ENCODE measurements at regions not wholly inside any gene's neighbourhood (a gene's known extent, or its start where the extent isn't known, plus 50 kb on each side); places are given as distances from the start of the nearest gene placed in this dataset.

DNA sequence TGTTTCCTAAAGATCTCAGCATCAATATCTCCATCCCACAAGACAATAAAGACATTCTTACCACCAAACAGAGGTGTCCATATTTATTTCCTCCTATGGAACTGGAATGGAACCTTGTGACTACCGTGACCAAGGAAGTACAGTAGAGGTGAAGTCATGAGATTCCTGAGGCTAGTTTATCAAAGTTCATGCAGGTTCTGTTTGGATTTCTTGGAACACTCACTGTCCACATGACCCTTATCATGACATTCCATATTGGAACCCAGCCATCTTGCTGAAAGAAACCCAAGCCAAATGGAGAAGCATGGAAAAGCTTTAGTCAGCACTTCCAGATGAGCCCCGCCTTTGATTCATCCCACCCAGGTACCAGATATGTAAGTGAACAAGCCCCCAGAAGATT is 516.0 kb upstream of the POU3F3 start:
- ChIA-PET POLR2A (no interaction called here), CTCF (no interaction called here)
- Mint-ChIP-seq H3K36me3 (no peaks in the 10 kb centered on the region), H3K27me3 (peaks cover 0 to 1% of the 10 kb centered on the region in 2 donors), H3K9me3 (peaks cover 4 to 16% (median 7%) of the 10 kb centered on the region in 5 donors), H3K4me3 (no peak overlapping the region), H3K4me1 (no peaks in the 10 kb centered on the region), H3K27ac (no peak overlapping the region)
- no peak for DNase-seq
- Histone ChIP-seq H3K27ac (ENCODE audit: low read depth, low read length) (no peak overlapping the region), H3K36me3 (ENCODE audit: insufficient read depth, low read length) (no peaks in the 10 kb centered on the region), H3K4me1 (ENCODE audit: insufficient read depth, low read length) (no peaks in the 10 kb centered on the region), H3K27me3 (ENCODE audit: insufficient read depth, low read length, poor library complexity, severe bottlenecking) (no peaks in the 10 kb centered on the region), H3K9me3 (ENCODE audit: low read length) (no peaks in the 10 kb centered on the region), H3K4me3 (ENCODE audit: low read length) (no peak overlapping the region)

GRCh38 chr2:104340162-104340561 is 513.8 kb upstream of the POU3F3 start:
- Mint-ChIP-seq H3K4me3 (no peak overlapping the region), H3K36me3 (no peaks in the 10 kb centered on the region), H3K9me3 (peaks cover 4 to 17% (median 9%) of the 10 kb centered on the region in 5 donors), H3K4me1 (no peaks in the 10 kb centered on the region), H3K27me3 (peaks cover 0 to 1% of the 10 kb centered on the region in 2 donors), H3K27ac (no peak overlapping the region)
- no peaks in the 10 kb centered on the region for H3K4me1 ChIP-seq (ENCODE audit: insufficient read depth, low read length)
- no peak overlapping the region for H3K27ac ChIP-seq (ENCODE audit: low read depth, low read length)
- no peaks in the 10 kb centered on the region for H3K27me3 ChIP-seq (ENCODE audit: insufficient read depth, low read length, poor library complexity, severe bottlenecking)
- H3K36me3 ChIP-seq (ENCODE audit: insufficient read depth, low read length) = no peaks in the 10 kb centered on the region
- H3K9me3 ChIP-seq (ENCODE audit: low read length) = no peaks in the 10 kb centered on the region
- DNase-seq = no peak
- ChIA-PET POLR2A (no interaction called here), CTCF (no interaction called here)
- H3K4me3 ChIP-seq (ENCODE audit: low read length) = no peak overlapping the region

- no peaks in the 10 kb centered on the region for H3K27me3 ChIP-seq (ENCODE audit: insufficient read depth, low read length, poor library complexity, severe bottlenecking)
- CTCF ChIA-PET = no interaction called here
- DNase-seq = no peak
- H3K27ac ChIP-seq (ENCODE audit: low read depth, low read length) = no peak overlapping the region
- Mint-ChIP-seq H3K9me3 (peaks cover 4 to 14% (median 7%) of the 10 kb centered on the region in 5 donors), H3K4me1 (no peaks in the 10 kb centered on the region), H3K27ac (no peak overlapping the region), H3K27me3 (peaks cover 0 to 1% of the 10 kb centered on the region in 2 donors), H3K36me3 (no peaks in the 10 kb centered on the region), H3K4me3 (no peak overlapping the region)
- H3K36me3 ChIP-seq (ENCODE audit: insufficient read depth, low read length) = no peaks in the 10 kb centered on the region
- no peak overlapping the region for H3K4me3 ChIP-seq (ENCODE audit: low read length)
- POLR2A ChIA-PET = no interaction called here
- no peaks in the 10 kb centered on the region for H3K4me1 ChIP-seq (ENCODE audit: insufficient read depth, low read length)
- H3K9me3 ChIP-seq (ENCODE audit: low read length) = no peaks in the 10 kb centered on the region
Measured at GRCh38 chr2:104340879-104341828, 512.8 kb upstream of the POU3F3 start.

- Mint-ChIP-seq H3K4me3 (no peak overlapping the region), H3K9me3 (peaks cover 0 to 14% (median 2%) of the 10 kb centered on the region in 5 donors), H3K36me3 (no peaks in the 10 kb centered on the region), H3K27me3 (no peaks in the 10 kb centered on the region), H3K4me1 (no peaks in the 10 kb centered on the region), H3K27ac (no peak overlapping the region)
- H3K27ac ChIP-seq (ENCODE audit: low read depth, low read length) = no peak overlapping the region
- ChIA-PET POLR2A (no interaction called here), CTCF (no interaction called here)
- H3K4me3 ChIP-seq (ENCODE audit: low read length) = no peak overlapping the region
- DNase-seq = no peak
- no peaks in the 10 kb centered on the region for H3K36me3 ChIP-seq (ENCODE audit: insufficient read depth, low read length)
- no peaks in the 10 kb centered on the region for H3K9me3 ChIP-seq (ENCODE audit: low read length)
- H3K27me3 ChIP-seq (ENCODE audit: insufficient read depth, low read length, poor library complexity, severe bottlenecking) = no peaks in the 10 kb centered on the region
- H3K4me1 ChIP-seq (ENCODE audit: insufficient read depth, low read length) = no peaks in the 10 kb centered on the region
Measured at GRCh38 chr2:104344306-104344705, 509.6 kb upstream of the POU3F3 start.

- POLR2A ChIA-PET = no interaction called here
- Histone ChIP-seq H3K27ac (ENCODE audit: low read depth, low read length) (no peak overlapping the region), H3K4me3 (ENCODE audit: low read length) (no peak overlapping the region), H3K4me1 (ENCODE audit: insufficient read depth, low read length) (no peaks in the 10 kb centered on the region), H3K27me3 (ENCODE audit: insufficient read depth, low read length, poor library complexity, severe bottlenecking) (no peaks in the 10 kb centered on the region), H3K9me3 (ENCODE audit: low read length) (no peaks in the 10 kb centered on the region), H3K36me3 (ENCODE audit: insufficient read depth, low read length) (no peaks in the 10 kb centered on the region)
- CTCF ChIA-PET = no interaction called here
- no peak overlapping the region for H3K27ac Mint-ChIP-seq
- H3K4me3 Mint-ChIP-seq = no peak overlapping the region
- no peaks in the 10 kb centered on the region for H3K4me1 Mint-ChIP-seq
- no peaks in the 10 kb centered on the region for H3K36me3 Mint-ChIP-seq
- no peaks in the 10 kb centered on the region for H3K27me3 Mint-ChIP-seq
- DNase-seq = no peak
- H3K9me3 Mint-ChIP-seq = peaks cover 0 to 14% (median 2%) of the 10 kb centered on the region in 5 donors
Measured at GRCh38 chr2:104344985-104345384, 508.9 kb upstream of the POU3F3 start.

DNA sequence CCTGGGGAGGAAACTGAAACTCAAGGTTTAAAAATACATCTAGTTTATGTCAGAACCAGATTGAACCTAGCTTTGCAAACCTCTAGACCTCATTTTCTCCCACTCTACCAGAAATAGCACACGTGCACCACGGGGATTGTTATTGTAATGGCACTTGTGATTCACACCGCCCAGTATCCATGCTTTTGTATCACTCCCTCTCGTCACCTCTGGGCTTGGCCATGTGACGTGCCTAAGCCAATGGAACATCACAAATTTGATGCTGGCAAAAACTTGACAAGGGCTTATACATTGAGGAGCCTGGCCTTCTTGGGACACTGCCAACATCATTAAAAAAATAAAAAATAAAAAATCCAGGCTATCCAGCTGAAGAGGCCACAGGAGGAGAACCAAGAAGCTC is 495.8 kb upstream of the POU3F3 start:
- H3K9me3 ChIP-seq (ENCODE audit: low read length) = no peaks in the 10 kb centered on the region
- H3K27me3 Mint-ChIP-seq = no peaks in the 10 kb centered on the region
- H3K4me1 ChIP-seq (ENCODE audit: insufficient read depth, low read length) = no peaks in the 10 kb centered on the region
- no peaks in the 10 kb centered on the region for H3K27me3 ChIP-seq (ENCODE audit: insufficient read depth, low read length, poor library complexity, severe bottlenecking)
- H3K4me3 ChIP-seq (ENCODE audit: low read length) = no peak overlapping the region
- no peak overlapping the region for H3K4me3 Mint-ChIP-seq
- CTCF ChIA-PET = no interaction called here
- H3K36me3 Mint-ChIP-seq = no peaks in the 10 kb centered on the region
- POLR2A ChIA-PET = no interaction called here
- no peak overlapping the region for H3K27ac ChIP-seq (ENCODE audit: low read depth, low read length)
- no peak for DNase-seq
- H3K27ac Mint-ChIP-seq = no peak overlapping the region
- no peaks in the 10 kb centered on the region for H3K36me3 ChIP-seq (ENCODE audit: insufficient read depth, low read length)
- peaks cover 0 to 6% (median 3%) of the 10 kb centered on the region in 5 donors for H3K9me3 Mint-ChIP-seq
- H3K4me1 Mint-ChIP-seq = no peaks in the 10 kb centered on the region

DNA sequence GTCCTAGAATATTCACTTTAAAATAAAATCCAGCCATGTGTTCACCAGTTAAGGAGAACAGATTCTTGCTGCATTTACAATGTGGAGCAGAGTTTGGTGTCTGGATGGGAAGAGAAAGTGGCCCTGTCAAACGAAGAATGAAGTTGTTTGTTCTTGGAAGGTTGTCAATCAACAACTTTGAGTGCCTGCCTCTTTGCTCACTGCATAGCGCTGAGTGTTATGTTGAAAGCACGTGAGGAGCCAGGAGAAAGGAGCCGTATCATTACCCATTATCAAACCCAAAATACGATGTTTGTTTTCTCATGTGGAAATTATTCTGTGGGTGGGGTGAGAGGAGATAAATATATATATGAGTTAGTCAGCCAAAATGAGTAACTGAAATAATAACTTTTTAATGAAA is 492.5 kb upstream of the POU3F3 start:
- CTCF ChIA-PET = no interaction called here
- no peaks in the 10 kb centered on the region for H3K27me3 ChIP-seq (ENCODE audit: insufficient read depth, low read length, poor library complexity, severe bottlenecking)
- no peak overlapping the region for H3K27ac ChIP-seq (ENCODE audit: low read depth, low read length)
- DNase-seq = no peak
- no peak overlapping the region for H3K4me3 ChIP-seq (ENCODE audit: low read length)
- no peaks in the 10 kb centered on the region for H3K9me3 ChIP-seq (ENCODE audit: low read length)
- POLR2A ChIA-PET = no interaction called here
- H3K9me3 Mint-ChIP-seq = peaks cover 0 to 2% (median 0%) of the 10 kb centered on the region in 5 donors
- H3K36me3 ChIP-seq (ENCODE audit: insufficient read depth, low read length) = no peaks in the 10 kb centered on the region
- H3K36me3 Mint-ChIP-seq = no peaks in the 10 kb centered on the region
- no peak overlapping the region for H3K27ac Mint-ChIP-seq
- H3K27me3 Mint-ChIP-seq = no peaks in the 10 kb centered on the region
- H3K4me1 ChIP-seq (ENCODE audit: insufficient read depth, low read length) = no peaks in the 10 kb centered on the region
- H3K4me3 Mint-ChIP-seq = no peak overlapping the region
- no peaks in the 10 kb centered on the region for H3K4me1 Mint-ChIP-seq

DNA sequence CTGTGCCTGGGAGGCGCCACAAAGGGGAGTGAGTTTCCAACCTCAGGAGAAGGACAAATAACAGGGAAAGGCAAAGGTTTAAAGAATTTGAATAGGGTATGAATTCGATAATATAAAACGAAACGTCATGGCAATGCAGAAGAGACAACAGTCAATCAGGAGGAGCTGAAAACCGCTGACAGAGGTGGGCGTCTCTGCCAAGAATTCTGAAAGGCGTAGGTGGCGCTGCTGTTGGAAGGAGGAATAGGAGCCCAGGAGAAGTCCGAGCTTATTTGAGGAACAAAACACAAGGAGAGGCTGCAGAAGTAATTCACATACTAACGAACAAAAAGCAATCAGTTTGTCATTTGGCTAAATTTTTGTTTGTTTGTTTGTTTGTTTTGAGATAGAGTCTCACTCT is 485.8 kb upstream of the POU3F3 start:
- Histone ChIP-seq H3K9me3 (ENCODE audit: low read length) (no peaks in the 10 kb centered on the region), H3K4me1 (ENCODE audit: insufficient read depth, low read length) (no peaks in the 10 kb centered on the region), H3K27ac (ENCODE audit: low read depth, low read length) (no peak overlapping the region), H3K27me3 (ENCODE audit: insufficient read depth, low read length, poor library complexity, severe bottlenecking) (no peaks in the 10 kb centered on the region), H3K36me3 (ENCODE audit: insufficient read depth, low read length) (no peaks in the 10 kb centered on the region), H3K4me3 (ENCODE audit: low read length) (no peak overlapping the region)
- POLR2A ChIA-PET = no interaction called here
- Mint-ChIP-seq H3K4me3 (no peak overlapping the region), H3K9me3 (peaks cover 4 to 11% (median 8%) of the 10 kb centered on the region in 5 donors), H3K36me3 (no peaks in the 10 kb centered on the region), H3K27ac (no peak overlapping the region), H3K27me3 (peaks cover 0 to 3% of the 10 kb centered on the region in 2 donors), H3K4me1 (no peaks in the 10 kb centered on the region)
- DNase-seq = no peak
- CTCF ChIA-PET = no interaction called here
